Fibroblast of the aortic adventitia (primary cell): ENCODE measurements at regions not wholly inside any gene's neighbourhood (a gene's known extent, or its start where the extent isn't known, plus 50 kb on each side); places are given as distances from the start of the nearest gene placed in this dataset.

Experiments used
- DNase-seq: peaks from one replicate; pipeline ENCODE4 v3.0.0-alpha.2; 2010; ENCODE audit warnings: low read depth
- H3K4me3 ChIP-seq: 2 replicates; pipeline ENCODE4 v1.5.1; 2011; ENCODE audit warnings: low read depth, mild to moderate bottlenecking, control low read depth, low read length, moderate library complexity
- CTCF ChIP-seq: IDR thresholded peaks from 2 replicates; pipeline ENCODE4 v1.5.1; 2011; ENCODE audit warnings: mild to moderate bottlenecking, low read length, control low read depth, inconsistent platforms; ENCODE audit not compliant: insufficient read depth

GRCh38 chr2:122182616-122183355, 427.3 kb downstream of the TSN start:
- DNase-seq = no peak
- no peak for TF ChIP-seq CTCF
- no peak overlapping the region for H3K4me3 ChIP-seq

GRCh38 chr2:122183890-122184289, 428.4 kb downstream of the TSN start:
- H3K4me3 ChIP-seq = no peak overlapping the region
- DNase-seq = no peak
- no peak for TF ChIP-seq CTCF

- no peak overlapping the region for H3K4me3 ChIP-seq
These were observed 431.3 kb downstream of the TSN start for GRCh38 chr2:122186761-122187222.

GRCh38 chr2:122191331-122191730, 435.9 kb downstream of the TSN start:
- no peak overlapping the region for H3K4me3 ChIP-seq
- no peak for DNase-seq
- no peak for TF ChIP-seq CTCF

More at GRCh38 chr2:122186761-122187222, 431.3 kb downstream of the TSN start:
- no peak for DNase-seq
- TF ChIP-seq CTCF = no peak

- no peak for TF ChIP-seq CTCF
- no peak overlapping the region for H3K4me3 ChIP-seq
- DNase-seq = no peak
These were observed 438.2 kb downstream of the TSN start for GRCh38 chr2:122193622-122194021.

- no peak for TF ChIP-seq CTCF
- no peak overlapping the region for H3K4me3 ChIP-seq
- DNase-seq = no peak
These were observed 439.1 kb downstream of the TSN start for GRCh38 chr2:122194546-122194945.

GRCh38 chr2:122203523-122203922, 448.1 kb downstream of the TSN start:
- DNase-seq = peak; percentile 64
- TF ChIP-seq CTCF = no peak
- H3K4me3 ChIP-seq = no peak overlapping the region
